ENCODE measurements at regions not wholly inside any gene's neighbourhood (a gene's known extent, or its start where the extent isn't known, plus 50 kb on each side); places are given as distances from the start of the nearest gene placed in this dataset.

- DNase-seq (ENCODE audit: low read depth, low spot score): no peak
Measured at GRCh38 chr9:118732998-118733397, 636.2 kb downstream of the BRINP1 start.

- no peak for DNase-seq (ENCODE audit: low read depth, low spot score)
Measured at GRCh38 chr9:118734696-118735095, 634.5 kb downstream of the BRINP1 start.

GRCh38 chr9:118736406-118736805 is 632.8 kb downstream of the BRINP1 start:
- no peak for DNase-seq (ENCODE audit: low read depth, low spot score)

GRCh38 chr9:118751077-118751847 is 618.0 kb downstream of the BRINP1 start:
- DNase-seq (ENCODE audit: low read depth, low spot score): no peak

- no peak for DNase-seq (ENCODE audit: low read depth, low spot score)
Measured at GRCh38 chr9:118751848-118752223, 617.4 kb downstream of the BRINP1 start.

- DNase-seq (ENCODE audit: low read depth, low spot score): no peak
Measured at GRCh38 chr9:118761016-118761790, 608.0 kb downstream of the BRINP1 start.

GRCh38 chr9:118767571-118767970 is 601.7 kb downstream of the BRINP1 start:
- DNase-seq (ENCODE audit: low read depth, low spot score): no peak

GRCh38 chr9:118782790-118783463 is 586.3 kb downstream of the BRINP1 start:
- no peak for DNase-seq (ENCODE audit: low read depth, low spot score)

- DNase-seq (ENCODE audit: low read depth, low spot score): no peak
Measured at GRCh38 chr9:118784033-118784432, 585.2 kb downstream of the BRINP1 start.

- no peak for DNase-seq (ENCODE audit: low read depth, low spot score)
Measured at GRCh38 chr9:118785456-118785855, 583.8 kb downstream of the BRINP1 start.

GRCh38 chr9:118786877-118787276 is 582.4 kb downstream of the BRINP1 start:
- DNase-seq (ENCODE audit: low read depth, low spot score): no peak

- DNase-seq (ENCODE audit: low read depth, low spot score): no peak
Measured at GRCh38 chr9:118809160-118809625, 560.0 kb downstream of the BRINP1 start.

GRCh38 chr9:118829334-118829733 is 539.9 kb downstream of the BRINP1 start:
- DNase-seq (ENCODE audit: low read depth, low spot score): no peak

- DNase-seq (ENCODE audit: low read depth, low spot score): no peak
Measured at GRCh38 chr9:118832371-118832770, 536.9 kb downstream of the BRINP1 start.

- DNase-seq (ENCODE audit: low read depth, low spot score): no peak
Measured at GRCh38 chr9:118836891-118837290, 532.3 kb downstream of the BRINP1 start.

GRCh38 chr9:118871531-118871930 is 497.7 kb downstream of the BRINP1 start:
- DNase-seq (ENCODE audit: low read depth, low spot score): no peak

- DNase-seq (ENCODE audit: low read depth, low spot score): no peak
Measured at GRCh38 chr9:118882684-118883083, 486.6 kb downstream of the BRINP1 start.

- no peak for DNase-seq (ENCODE audit: low read depth, low spot score)
Measured at GRCh38 chr9:118883411-118883810, 485.8 kb downstream of the BRINP1 start.

- DNase-seq (ENCODE audit: low read depth, low spot score): no peak
Measured at GRCh38 chr9:118891213-118891612, 478.0 kb downstream of the BRINP1 start.

GRCh38 chr9:118896324-118897000 is 472.8 kb downstream of the BRINP1 start:
- no peak for DNase-seq (ENCODE audit: low read depth, low spot score)

- no peak for DNase-seq (ENCODE audit: low read depth, low spot score)
Measured at GRCh38 chr9:118918180-118918579, 451.1 kb downstream of the BRINP1 start.

- DNase-seq (ENCODE audit: low read depth, low spot score): no peak
Measured at GRCh38 chr9:118928722-118929121, 440.5 kb downstream of the BRINP1 start.

Measured in brain pericyte (primary cell).